ENCODE measurements at regions not wholly inside any gene's neighbourhood (a gene's known extent, or its start where the extent isn't known, plus 50 kb on each side); places are given as distances from the start of the nearest gene placed in this dataset.
"Not testable (repeated sequence)": the region's sequence is repeated elsewhere in the genome, so short reads cannot be mapped to it uniquely, and the experiment has no call there.

GRCh38 chr2:64252251-64252978 is 108.2 kb upstream of the PELI1 start:
- peaks cover 3 to 68% of the 10 kb centered on the region in 2 experiments; a peak in 3 of 4 replicates for H3K79me2 ChIP-seq (ENCODE audit: control insufficient read depth in 1 of 2, insufficient read depth in 2 of 2, low read length in 2 of 2)
- H3K4me2 ChIP-seq (ENCODE audit: insufficient read depth in 1 of 2, low read depth in 2 of 2, low read length in 2 of 2), result peak overlapping the region; percentile 61 to 73
- ChIA-PET POLR2A (ENCODE audit: partially characterized antibody) (interaction anchor here (1.0 to 3.3 kb wide), 20 partner anchors 8 to 637 kb away, joined by 3 to 27 read pairs (median 8); no protein-coding TSS in a partner anchor), CTCF (ENCODE audit: partially characterized antibody) (interaction anchor here (1.1 to 1.4 kb wide), 2 partner anchors 15 to 78 kb away, joined by 3 read pairs; no protein-coding TSS in a partner anchor)
- not testable (repeated sequence) for H2AK5ac ChIP-seq (ENCODE audit: low read depth, low read length); H4K20me1 ChIP-seq (replicated peaks in 1 of 2; ENCODE audit: control insufficient read depth in 1 of 2, insufficient read depth in 2 of 2, low read length in 2 of 2); DNase-seq (ENCODE audit: low read depth in 1 of 2, low spot score in 2 of 2); H3K9me3 ChIP-seq (ENCODE audit: insufficient read depth in 2 of 2, low read depth in 1 of 2, low read length in 1 of 2); H4K8ac ChIP-seq (ENCODE audit: extremely low read depth, insufficient read depth, low read length); H2BK20ac ChIP-seq (ENCODE audit: low read length); H3K36me3 ChIP-seq (ENCODE audit: control insufficient read depth in 2 of 4, insufficient read depth in 4 of 4, low read length in 3 of 4); H3K23me2 ChIP-seq (ENCODE audit: low read depth, low read length); H2AFZ ChIP-seq (ENCODE audit: low read length); H3K18ac ChIP-seq (ENCODE audit: extremely low read depth, low read length); H3K14ac ChIP-seq (ENCODE audit: insufficient read length); H2BK12ac ChIP-seq (ENCODE audit: low read depth, low read length); H2BK120ac ChIP-seq (replicated peaks; ENCODE audit: low read depth, low read length); H3K56ac ChIP-seq (replicated peaks; ENCODE audit: insufficient read length, low read depth, low read length); H3K27me3 ChIP-seq (replicated peaks in 1 of 4; ENCODE audit: control insufficient read depth in 3 of 4, extremely low read depth in 1 of 4, insufficient read depth in 3 of 4, low read length in 3 of 4); H3K23ac ChIP-seq (ENCODE audit: insufficient read length); H3K9ac ChIP-seq (replicated peaks in 1 of 4; ENCODE audit: extremely low read depth in 1 of 4, low read depth in 3 of 4, low read length in 3 of 4); H4K91ac ChIP-seq (replicated peaks; ENCODE audit: insufficient read length, low read length); H3K4ac ChIP-seq (replicated peaks; ENCODE audit: insufficient read length, low read depth, low read length); FAIRE-seq; H3K79me1 ChIP-seq (ENCODE audit: low read depth, low read length); H2BK15ac ChIP-seq (ENCODE audit: low read length); H3K27ac ChIP-seq (ENCODE audit: low read depth, low read length)
- peaks cover 3 to 21% (median 18%) of the 10 kb centered on the region in 4 experiments for H3K4me1 ChIP-seq (replicated peaks in 1 of 4; ENCODE audit: control insufficient read depth in 3 of 4, insufficient read depth in 4 of 4, low read length in 3 of 4)
- H3K4me3 ChIP-seq (ENCODE audit: extremely low read depth in 1 of 4, insufficient read depth in 2 of 4, low read depth in 3 of 4, low read length in 4 of 4), result peak overlapping the region; percentile 45 to 63 (median 57)
- peak; percentile 44; the same call in 1 of the 2 replicates for TF ChIP-seq BACH1 (IDR thresholded peaks at IDR 0.05; ENCODE audit: low read length)
- TF ChIP-seq TAF1 (IDR thresholded peaks at IDR 0.05; ENCODE audit: low read depth, low read length), result peak; percentile 17; the same call in 1 of the 2 replicates
- TF ChIP-seq POLR2A (IDR thresholded peaks at IDR 0.05; ENCODE audit: control extremely low read depth in 1 of 2, low read depth in 2 of 2, low read length in 2 of 2), result peak; percentile 5 to 67
- TF ChIP-seq MAFK (IDR thresholded peaks at IDR 0.05; ENCODE audit: low read depth, low read length), result peak; percentile 10; the same call in 1 of the 2 replicates
- peak; percentile 35; the same call in 1 of the 2 replicates for TF ChIP-seq TBP (IDR thresholded peaks at IDR 0.05; ENCODE audit: low read depth, low read length)
- TF ChIP-seq SIN3A (conservative IDR thresholded peaks at IDR 0.05 in 1 of 2, IDR thresholded peaks at IDR 0.05 in 1 of 2; ENCODE audit: low read depth in 1 of 2, low read length in 2 of 2), result 0 out of 4 replicates have a peak, but pooled peaks of 1 of the 2 experiments have one; percentile 19
- 1% methylated on average over 11 of the region's 11 CpGs; no CpG with 5 or more reads in 1 of the 2 experiments for WGBS, 2 experiments (ENCODE audit: extremely low coverage in 1 of 2, insufficient coverage in 1 of 2, insufficient read length in 1 of 2, insufficient replicate concordance in 2 of 2, low coverage in 1 of 2, low lambda C conversion rate in 2 of 2, missing lambda C conversion rate in 1 of 2)
- peak overlapping the region; percentile 87 for H4K5ac ChIP-seq (ENCODE audit: insufficient read length, low read depth, low read length)
- 0 out of 2 replicates have a peak overlapping the region, but pooled peaks have one; percentile 88 for H2BK5ac ChIP-seq (ENCODE audit: low read depth, low read length)

Data from H1 (cell line).